Liver (tissue), 3 donors: ENCODE measurements at regions not wholly inside any gene's neighbourhood (a gene's known extent, or its start where the extent isn't known, plus 50 kb on each side); places are given as distances from the start of the nearest gene placed in this dataset.

Experiments used
- CTCF ChIP-seq: fragments of 150-350 bp; IDR thresholded peaks from 2 replicates; pipeline ENCODE4 v1.5.1; 2017; ENCODE audit warnings: improper control_type of control experiment, low read depth, low read length; ENCODE audit not compliant: missing input control
- FOXA1 ChIP-seq: IDR thresholded peaks from 2 replicates; pipeline ENCODE4 v1.6.1; 2016; ENCODE audit warnings: antibody characterized with exemption
- JUND ChIP-seq, 2 donors: IDR thresholded peaks; 2 replicates each; pipeline ENCODE4 v1.6.1; 2016; ENCODE audit warnings: antibody characterized with exemption in 2 of 2
- RAD21 ChIP-seq, 2 donors: IDR thresholded peaks; 2 replicates each; pipeline ENCODE4 v1.6.1; 2016; ENCODE audit warnings: antibody characterized with exemption in 2 of 2, mild to moderate bottlenecking in 2 of 2
- RXRA ChIP-seq, 2 donors: IDR thresholded peaks; 2 replicates each; pipeline ENCODE4 v1.6.1; 2017 to 2018; ENCODE audit warnings: antibody characterized with exemption in 2 of 2, mild to moderate bottlenecking in 1 of 2
- TAF1 ChIP-seq: conservative IDR thresholded peaks from 2 replicates; pipeline ENCODE4 v1.6.1; 2016; ENCODE audit warnings: antibody characterized with exemption, mild to moderate bottlenecking
- YY1 ChIP-seq: IDR thresholded peaks from 2 replicates; pipeline ENCODE4 v1.6.1; 2016; ENCODE audit warnings: antibody characterized with exemption, mild to moderate bottlenecking
- TF ChIP-seq, protein P1 (sequence below): IDR thresholded peaks from 2 replicates; pipeline ENCODE4 v1.6.1; 2016; ENCODE audit warnings: antibody characterized with exemption
- TF ChIP-seq, protein P2 (sequence below): IDR thresholded peaks from 2 replicates; pipeline ENCODE4 v1.6.1; 2016; ENCODE audit warnings: antibody characterized with exemption, mild to moderate bottlenecking
- TF ChIP-seq, protein P3 (sequence below): IDR thresholded peaks from 2 replicates; pipeline ENCODE4 v1.6.1; 2016; ENCODE audit warnings: antibody characterized with exemption
- TF ChIP-seq, protein P4 (sequence below): IDR thresholded peaks from 2 replicates; pipeline ENCODE4 v1.6.1; 2016; ENCODE audit warnings: antibody characterized with exemption
- donor health status: healthy.
- donor health status: healthy.

GRCh38 chr12:33654313-33654712, 214.7 kb upstream of the SYT10 start:
- no peak for TF ChIP-seq CTCF
- no peak for TF ChIP-seq JUND (IDR thresholded peaks at IDR 0.05)
- TF ChIP-seq, protein P1, sequence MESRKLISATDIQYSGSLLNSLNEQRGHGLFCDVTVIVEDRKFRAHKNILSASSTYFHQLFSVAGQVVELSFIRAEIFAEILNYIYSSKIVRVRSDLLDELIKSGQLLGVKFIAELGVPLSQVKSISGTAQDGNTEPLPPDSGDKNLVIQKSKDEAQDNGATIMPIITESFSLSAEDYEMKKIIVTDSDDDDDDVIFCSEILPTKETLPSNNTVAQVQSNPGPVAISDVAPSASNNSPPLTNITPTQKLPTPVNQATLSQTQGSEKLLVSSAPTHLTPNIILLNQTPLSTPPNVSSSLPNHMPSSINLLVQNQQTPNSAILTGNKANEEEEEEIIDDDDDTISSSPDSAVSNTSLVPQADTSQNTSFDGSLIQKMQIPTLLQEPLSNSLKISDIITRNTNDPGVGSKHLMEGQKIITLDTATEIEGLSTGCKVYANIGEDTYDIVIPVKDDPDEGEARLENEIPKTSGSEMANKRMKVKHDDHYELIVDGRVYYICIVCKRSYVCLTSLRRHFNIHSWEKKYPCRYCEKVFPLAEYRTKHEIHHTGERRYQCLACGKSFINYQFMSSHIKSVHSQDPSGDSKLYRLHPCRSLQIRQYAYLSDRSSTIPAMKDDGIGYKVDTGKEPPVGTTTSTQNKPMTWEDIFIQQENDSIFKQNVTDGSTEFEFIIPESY, result no peak
- TF ChIP-seq, protein P2, sequence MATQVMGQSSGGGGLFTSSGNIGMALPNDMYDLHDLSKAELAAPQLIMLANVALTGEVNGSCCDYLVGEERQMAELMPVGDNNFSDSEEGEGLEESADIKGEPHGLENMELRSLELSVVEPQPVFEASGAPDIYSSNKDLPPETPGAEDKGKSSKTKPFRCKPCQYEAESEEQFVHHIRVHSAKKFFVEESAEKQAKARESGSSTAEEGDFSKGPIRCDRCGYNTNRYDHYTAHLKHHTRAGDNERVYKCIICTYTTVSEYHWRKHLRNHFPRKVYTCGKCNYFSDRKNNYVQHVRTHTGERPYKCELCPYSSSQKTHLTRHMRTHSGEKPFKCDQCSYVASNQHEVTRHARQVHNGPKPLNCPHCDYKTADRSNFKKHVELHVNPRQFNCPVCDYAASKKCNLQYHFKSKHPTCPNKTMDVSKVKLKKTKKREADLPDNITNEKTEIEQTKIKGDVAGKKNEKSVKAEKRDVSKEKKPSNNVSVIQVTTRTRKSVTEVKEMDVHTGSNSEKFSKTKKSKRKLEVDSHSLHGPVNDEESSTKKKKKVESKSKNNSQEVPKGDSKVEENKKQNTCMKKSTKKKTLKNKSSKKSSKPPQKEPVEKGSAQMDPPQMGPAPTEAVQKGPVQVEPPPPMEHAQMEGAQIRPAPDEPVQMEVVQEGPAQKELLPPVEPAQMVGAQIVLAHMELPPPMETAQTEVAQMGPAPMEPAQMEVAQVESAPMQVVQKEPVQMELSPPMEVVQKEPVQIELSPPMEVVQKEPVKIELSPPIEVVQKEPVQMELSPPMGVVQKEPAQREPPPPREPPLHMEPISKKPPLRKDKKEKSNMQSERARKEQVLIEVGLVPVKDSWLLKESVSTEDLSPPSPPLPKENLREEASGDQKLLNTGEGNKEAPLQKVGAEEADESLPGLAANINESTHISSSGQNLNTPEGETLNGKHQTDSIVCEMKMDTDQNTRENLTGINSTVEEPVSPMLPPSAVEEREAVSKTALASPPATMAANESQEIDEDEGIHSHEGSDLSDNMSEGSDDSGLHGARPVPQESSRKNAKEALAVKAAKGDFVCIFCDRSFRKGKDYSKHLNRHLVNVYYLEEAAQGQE, result no peak
- TF ChIP-seq RAD21 (IDR thresholded peaks at IDR 0.05), result no peak
- no peak for TF ChIP-seq YY1
- TF ChIP-seq, protein P3, sequence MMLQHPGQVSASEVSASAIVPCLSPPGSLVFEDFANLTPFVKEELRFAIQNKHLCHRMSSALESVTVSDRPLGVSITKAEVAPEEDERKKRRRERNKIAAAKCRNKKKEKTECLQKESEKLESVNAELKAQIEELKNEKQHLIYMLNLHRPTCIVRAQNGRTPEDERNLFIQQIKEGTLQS, result no peak
- TF ChIP-seq, protein P4, sequence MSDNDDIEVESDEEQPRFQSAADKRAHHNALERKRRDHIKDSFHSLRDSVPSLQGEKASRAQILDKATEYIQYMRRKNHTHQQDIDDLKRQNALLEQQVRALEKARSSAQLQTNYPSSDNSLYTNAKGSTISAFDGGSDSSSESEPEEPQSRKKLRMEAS, result no peak
- TF ChIP-seq FOXA1, result no peak
- no peak for TF ChIP-seq RXRA (IDR thresholded peaks at IDR 0.05)
- no peak for TF ChIP-seq TAF1
